Smooth muscle cell (in vitro differentiated cells): ENCODE measurements at regions not wholly inside any gene's neighbourhood (a gene's known extent, or its start where the extent isn't known, plus 50 kb on each side); places are given as distances from the start of the nearest gene placed in this dataset.

ENCODE experiments used
- DNase-seq: peaks from one replicate; lab custom pipeline; 2025; ENCODE audit not compliant: unreplicated experiment; lab: John Stamatoyannopoulos, UW
- H2AFZ ChIP-seq: fragments of 200-600 bp; sonication (generic); 2 replicates; pipeline ENCODE4 v1.6.0; 2016; ENCODE audit warnings: antibody characterized with exemption, low read depth, mild to moderate bottlenecking
- H3F3A ChIP-seq: fragments of 200-600 bp; sonication (generic); 2 replicates; pipeline ENCODE4 v1.6.0; 2017; ENCODE audit warnings: antibody characterized with exemption, low read depth
- H3K27ac ChIP-seq: fragments of 200-600 bp; sonication (generic); 2 replicates; pipeline ENCODE4 v1.5.1; 2016; ENCODE audit warnings: low read depth, mild to moderate bottlenecking
- H3K27me3 ChIP-seq: fragments of 200-600 bp; sonication (generic); 2 replicates; pipeline ENCODE4 v1.6.1; 2016; ENCODE audit warnings: low read depth, mild to moderate bottlenecking
- H3K36me3 ChIP-seq: fragments of 200-600 bp; sonication (generic); 2 replicates; pipeline ENCODE4 v1.5.1; 2016; ENCODE audit warnings: low read depth
- H3K4me1 ChIP-seq: fragments of 200-600 bp; sonication (generic); 2 replicates; pipeline ENCODE4 v1.5.1; 2016; ENCODE audit warnings: low read depth
- H3K4me2 ChIP-seq: fragments of 200-600 bp; sonication (generic); 2 replicates; pipeline ENCODE4 v1.6.0; 2016; ENCODE audit warnings: mild to moderate bottlenecking
- H3K4me3 ChIP-seq: fragments of 200-600 bp; sonication (generic); 2 replicates; pipeline ENCODE4 v1.5.1; 2016; ENCODE audit warnings: mild to moderate bottlenecking
- H3K79me2 ChIP-seq: fragments of 200-600 bp; sonication (generic); 2 replicates; pipeline ENCODE4 v1.6.0; 2016; ENCODE audit warnings: low read depth, mild to moderate bottlenecking
- H3K9ac ChIP-seq: fragments of 200-600 bp; sonication (generic); 2 replicates; pipeline ENCODE4 v1.6.0; 2016; ENCODE audit warnings: low read depth
- H3K9me3 ChIP-seq: fragments of 200-600 bp; sonication (generic); replicated peaks from 2 replicates; pipeline ENCODE4 v1.5.1; 2016; ENCODE audit warnings: low read depth
- H4K20me1 ChIP-seq: fragments of 200-600 bp; sonication (generic); 2 replicates; pipeline ENCODE4 v1.6.0; 2016; ENCODE audit warnings: low read depth
- CTCF ChIP-seq: fragments of 200-600 bp; sonication (generic); IDR thresholded peaks from 2 replicates; pipeline ENCODE4 v1.5.1; 2017; ENCODE audit warnings: borderline replicate concordance, mild to moderate bottlenecking, antibody characterized with exemption; ENCODE audit not compliant: insufficient read depth, poor library complexity, severe bottlenecking
- whole genome bisulfite sequencing: methylation state at CpG from one replicate; pipeline ENCODE4 v1.1.7; 2016; ENCODE audit warnings: low lambda C conversion rate; 5-methylcytosine and 5-hydroxymethylcytosine counted together

- Histone ChIP-seq H3K9me3 (no peaks in the 10 kb centered on the region), H3K27ac (no peak overlapping the region), H3K36me3 (no peaks in the 10 kb centered on the region), H2AFZ (no peak overlapping the region), H3F3A (no peaks in the 10 kb centered on the region), H3K4me2 (no peak overlapping the region), H3K27me3 (no peaks in the 10 kb centered on the region), H3K4me1 (peaks cover 3% of the 10 kb centered on the region), H3K4me3 (no peak overlapping the region), H3K79me2 (no peaks in the 10 kb centered on the region), H3K9ac (no peak overlapping the region), H4K20me1 (no peaks in the 10 kb centered on the region)
- 95% methylated on average over 2 of the region's 2 CpGs for WGBS
- TF ChIP-seq CTCF, result no peak
- DNase-seq, result no peak
These were observed 124.3 kb upstream of the FOXN2 start for GRCh38 chr2:48190230-48190629.

- no peaks in the 10 kb centered on the region for H4K20me1 ChIP-seq
- H3K4me3 ChIP-seq, result no peak overlapping the region
- H3K36me3 ChIP-seq, result no peaks in the 10 kb centered on the region
- no peak overlapping the region for H3K4me2 ChIP-seq
- no peak for TF ChIP-seq CTCF
- H3K27me3 ChIP-seq, result no peaks in the 10 kb centered on the region
- no peak for DNase-seq
- WGBS, result 63% methylated on average over 1 of the region's 1 CpG
- no peak overlapping the region for H2AFZ ChIP-seq
- no peak overlapping the region for H3K27ac ChIP-seq
- H3F3A ChIP-seq, result no peaks in the 10 kb centered on the region
- H3K4me1 ChIP-seq, result peaks cover 8% of the 10 kb centered on the region
- no peak overlapping the region for H3K9ac ChIP-seq
- H3K79me2 ChIP-seq, result no peaks in the 10 kb centered on the region
- no peaks in the 10 kb centered on the region for H3K9me3 ChIP-seq
These were observed 119.8 kb upstream of the FOXN2 start for GRCh38 chr2:48194641-48195040.

- Histone ChIP-seq H3K4me2 (no peak overlapping the region), H3K9ac (no peak overlapping the region), H2AFZ (no peak overlapping the region), H3K27me3 (no peaks in the 10 kb centered on the region), H3K9me3 (no peaks in the 10 kb centered on the region), H3F3A (no peaks in the 10 kb centered on the region), H3K36me3 (no peaks in the 10 kb centered on the region), H4K20me1 (no peaks in the 10 kb centered on the region), H3K79me2 (no peaks in the 10 kb centered on the region), H3K27ac (no peak overlapping the region), H3K4me3 (no peak overlapping the region), H3K4me1 (peaks cover 8% of the 10 kb centered on the region)
- DNase-seq, result no peak
- 91% methylated on average over 3 of the region's 3 CpGs for WGBS
- TF ChIP-seq CTCF, result no peak
These were observed 119.3 kb upstream of the FOXN2 start for GRCh38 chr2:48195169-48195568.

- no peak for DNase-seq
- no peaks in the 10 kb centered on the region for H3K79me2 ChIP-seq
- H3K36me3 ChIP-seq, result no peaks in the 10 kb centered on the region
- H4K20me1 ChIP-seq, result no peaks in the 10 kb centered on the region
- no peak overlapping the region for H3K4me3 ChIP-seq
- no peak overlapping the region for H2AFZ ChIP-seq
- H3K4me2 ChIP-seq, result no peak overlapping the region
- 100% methylated on average over 1 of the region's 1 CpG for WGBS
- no peaks in the 10 kb centered on the region for H3F3A ChIP-seq
- no peak overlapping the region for H3K27ac ChIP-seq
- TF ChIP-seq CTCF, result no peak
- H3K4me1 ChIP-seq, result peaks cover 8% of the 10 kb centered on the region
- no peak overlapping the region for H3K9ac ChIP-seq
- H3K9me3 ChIP-seq, result no peaks in the 10 kb centered on the region
- H3K27me3 ChIP-seq, result no peaks in the 10 kb centered on the region
These were observed 116.9 kb upstream of the FOXN2 start for GRCh38 chr2:48197618-48198017.
